ENCODE measurements at regions not wholly inside any gene's neighbourhood (a gene's known extent, or its start where the extent isn't known, plus 50 kb on each side); places are given as distances from the start of the nearest gene placed in this dataset.

- POLR2A ChIA-PET (ENCODE audit: unreplicated experiment): interaction anchor here (0.6 kb wide), 1 partner anchor 175 kb away, joined by 5 read pairs; no protein-coding TSS in a partner anchor
- no peak for DNase-seq
- no peak overlapping the region for H3K27ac ChIP-seq
- CTCF ChIA-PET: no interaction called here
- H3F3A ChIP-seq (ENCODE audit: insufficient read depth, low read depth): no peaks in the 10 kb centered on the region
- no peaks in the 10 kb centered on the region for H4K20me1 ChIP-seq (ENCODE audit: insufficient read depth)
- H3K27me3 ChIP-seq (ENCODE audit: insufficient read depth, low read depth): no peaks in the 10 kb centered on the region
- no TSS peak for BruUV-seq (replicated peaks)
- intact Hi-C loops (cut with micrococcal nuclease; ENCODE audit: unreplicated experiment): no loop called here
- no peak overlapping the region for H2AFZ ChIP-seq
- no peaks in the 10 kb centered on the region for H3K36me3 ChIP-seq (ENCODE audit: low read depth)
- no peaks in the 10 kb centered on the region for H3K9me3 ChIP-seq (ENCODE audit: insufficient read depth, low read depth)
- no peaks in the 10 kb centered on the region for H3K4me1 ChIP-seq (replicated peaks; ENCODE audit: insufficient read depth)
- no peak overlapping the region for H3K4me3 ChIP-seq
- no peaks in the 10 kb centered on the region for H3K9me2 ChIP-seq (ENCODE audit: insufficient read depth)
- TF ChIP-seq CTCF (conservative IDR thresholded peaks at IDR 0.05) (no peak), EZH2 (IDR thresholded peaks at IDR 0.05; ENCODE audit: low read depth) (no peak)
- no peaks in the 10 kb centered on the region for H3K79me2 ChIP-seq (ENCODE audit: low read depth)
- H3K4me2 ChIP-seq: no peak overlapping the region
Observed at GRCh38 chr10:4639960-4640359, 186.0 kb upstream of the AKR1E2 start.

GRCh38 chr10:4638099-4638498 is 187.9 kb upstream of the AKR1E2 start:
- Histone ChIP-seq H3K27ac (no peak overlapping the region), H3K9me3 (ENCODE audit: insufficient read depth, low read depth) (no peaks in the 10 kb centered on the region), H4K20me1 (ENCODE audit: insufficient read depth) (no peaks in the 10 kb centered on the region), H3K4me3 (no peak overlapping the region), H3K4me1 (replicated peaks; ENCODE audit: insufficient read depth) (peaks cover 2% of the 10 kb centered on the region; the same call in 1 of the 2 replicates), H3K4me2 (no peak overlapping the region), H3K9me2 (ENCODE audit: insufficient read depth) (no peaks in the 10 kb centered on the region), H3K36me3 (ENCODE audit: low read depth) (no peaks in the 10 kb centered on the region), H3K79me2 (ENCODE audit: low read depth) (no peaks in the 10 kb centered on the region), H2AFZ (no peak overlapping the region), H3F3A (ENCODE audit: insufficient read depth, low read depth) (no peaks in the 10 kb centered on the region), H3K27me3 (ENCODE audit: insufficient read depth, low read depth) (no peaks in the 10 kb centered on the region)
- no peak for TF ChIP-seq EZH2 (IDR thresholded peaks at IDR 0.05; ENCODE audit: low read depth)
- TF ChIP-seq CTCF (conservative IDR thresholded peaks at IDR 0.05): no peak
- intact Hi-C loops (cut with micrococcal nuclease; ENCODE audit: unreplicated experiment): no loop called here
- DNase-seq: no peak
- no TSS peak for BruUV-seq (replicated peaks)
- CTCF ChIA-PET: no interaction called here
- POLR2A ChIA-PET (ENCODE audit: unreplicated experiment): no interaction called here

- intact Hi-C loops (cut with micrococcal nuclease; ENCODE audit: unreplicated experiment): no loop called here
- CTCF ChIA-PET: no interaction called here
- no peak for DNase-seq
Observed at GRCh38 chr10:4637657-4638056, 188.3 kb upstream of the AKR1E2 start.

More at GRCh38 chr10:4637657-4638056, 188.3 kb upstream of the AKR1E2 start:
- TF ChIP-seq CTCF (conservative IDR thresholded peaks at IDR 0.05) (no peak), EZH2 (IDR thresholded peaks at IDR 0.05; ENCODE audit: low read depth) (no peak)
- H3K27ac ChIP-seq: no peak overlapping the region
- H2AFZ ChIP-seq: no peak overlapping the region
- H3K4me2 ChIP-seq: no peak overlapping the region
- no peaks in the 10 kb centered on the region for H3K9me3 ChIP-seq (ENCODE audit: insufficient read depth, low read depth)
- BruUV-seq (replicated peaks): no TSS peak
- no peaks in the 10 kb centered on the region for H3K36me3 ChIP-seq (ENCODE audit: low read depth)
- H4K20me1 ChIP-seq (ENCODE audit: insufficient read depth): no peaks in the 10 kb centered on the region
- no peak overlapping the region for H3K4me3 ChIP-seq
- H3F3A ChIP-seq (ENCODE audit: insufficient read depth, low read depth): no peaks in the 10 kb centered on the region
- no peaks in the 10 kb centered on the region for H3K9me2 ChIP-seq (ENCODE audit: insufficient read depth)
- no peaks in the 10 kb centered on the region for H3K27me3 ChIP-seq (ENCODE audit: insufficient read depth, low read depth)
- H3K79me2 ChIP-seq (ENCODE audit: low read depth): no peaks in the 10 kb centered on the region
- POLR2A ChIA-PET (ENCODE audit: unreplicated experiment): no interaction called here
- peaks cover 6% of the 10 kb centered on the region; the same call in 1 of the 2 replicates for H3K4me1 ChIP-seq (replicated peaks; ENCODE audit: insufficient read depth)
